ENCODE measurements at regions not wholly inside any gene's neighbourhood (a gene's known extent, or its start where the extent isn't known, plus 50 kb on each side); places are given as distances from the start of the nearest gene placed in this dataset.

GRCh38 chr9:115241641-115242040 is 123.7 kb upstream of the TNC start:
- Histone ChIP-seq H3K23ac (ENCODE audit: low read length) (no peak overlapping the region), H3K27me3 (ENCODE audit: insufficient read depth, low read length, poor library complexity) (no peaks in the 10 kb centered on the region), H3K4me2 (ENCODE audit: low read length) (no peak overlapping the region), H3K4ac (ENCODE audit: low read depth, low read length) (no peak overlapping the region), H2BK15ac (replicated peaks; ENCODE audit: low read depth) (no peak overlapping the region), H3K4me1 (ENCODE audit: control insufficient read depth, low read depth, low read length) (peaks cover 2% of the 10 kb centered on the region), H4K8ac (ENCODE audit: low read depth, low read length) (no peak overlapping the region), H3K36me3 (ENCODE audit: control insufficient read depth, insufficient read depth, low read length) (no peaks in the 10 kb centered on the region), H3K9ac (ENCODE audit: low read length) (no peak overlapping the region), H3K79me2 (ENCODE audit: control insufficient read depth, insufficient read depth, low read length) (no peaks in the 10 kb centered on the region), H3K79me1 (ENCODE audit: low read length) (no peaks in the 10 kb centered on the region), H2BK5ac (ENCODE audit: low read length) (no peak overlapping the region), H4K5ac (ENCODE audit: low read length) (no peak overlapping the region), H2BK120ac (ENCODE audit: low read depth, low read length) (no peak overlapping the region), H3K27ac (ENCODE audit: low read depth, low read length) (no peak overlapping the region), H3K18ac (ENCODE audit: low read length) (no peak overlapping the region), H3K56ac (ENCODE audit: low read length) (no peak overlapping the region), H2AK5ac (ENCODE audit: low read length) (no peak overlapping the region), H3K4me3 (ENCODE audit: low read length) (no peak overlapping the region)
- no peak for DNase-seq
- WGBS (ENCODE audit: extremely low coverage, insufficient coverage, low lambda C conversion rate) = no CpG with 5 or more reads among the region's 2 CpGs

DNA sequence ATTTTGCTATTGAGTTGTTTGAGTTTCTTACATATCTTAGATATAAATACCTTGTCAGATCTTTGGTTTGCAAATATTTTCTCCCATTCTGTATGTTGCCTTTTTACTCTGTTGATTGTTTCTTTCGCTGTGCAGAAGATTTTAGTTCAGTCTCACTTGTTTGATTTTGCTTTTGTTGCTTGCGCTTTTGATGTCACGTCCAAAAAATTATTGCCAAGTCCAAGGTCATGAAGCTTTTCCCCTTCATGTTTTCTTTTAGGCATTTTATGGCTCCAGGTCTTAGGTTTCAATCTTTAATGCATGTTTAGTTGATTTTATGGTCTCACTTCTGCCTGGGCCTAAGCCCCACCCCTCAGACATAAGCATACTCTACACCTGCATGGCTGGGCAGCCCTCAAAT is 131.5 kb upstream of the TNC start:
- H3K36me3 ChIP-seq (ENCODE audit: control insufficient read depth, insufficient read depth, low read length) = no peaks in the 10 kb centered on the region
- WGBS (ENCODE audit: extremely low coverage, insufficient coverage, low lambda C conversion rate) = no CpG with 5 or more reads among the region's 3 CpGs
- H4K8ac ChIP-seq (ENCODE audit: low read depth, low read length) = no peak overlapping the region
- H3K79me1 ChIP-seq (ENCODE audit: low read length) = no peaks in the 10 kb centered on the region
- H2BK120ac ChIP-seq (ENCODE audit: low read depth, low read length) = no peak overlapping the region
- no peak overlapping the region for H3K9ac ChIP-seq (ENCODE audit: low read length)
- H2BK15ac ChIP-seq (replicated peaks; ENCODE audit: low read depth) = no peak overlapping the region
- H4K5ac ChIP-seq (ENCODE audit: low read length) = no peak overlapping the region
- no peak overlapping the region for H3K18ac ChIP-seq (ENCODE audit: low read length)
- H3K27ac ChIP-seq (ENCODE audit: low read depth, low read length) = no peak overlapping the region
- no peaks in the 10 kb centered on the region for H3K4me1 ChIP-seq (ENCODE audit: control insufficient read depth, low read depth, low read length)
- H3K4ac ChIP-seq (ENCODE audit: low read depth, low read length) = no peak overlapping the region
- no peaks in the 10 kb centered on the region for H3K79me2 ChIP-seq (ENCODE audit: control insufficient read depth, insufficient read depth, low read length)
- H3K4me2 ChIP-seq (ENCODE audit: low read length) = no peak overlapping the region
- DNase-seq = no peak
- no peak overlapping the region for H2BK5ac ChIP-seq (ENCODE audit: low read length)
- H3K23ac ChIP-seq (ENCODE audit: low read length) = no peak overlapping the region
- no peak overlapping the region for H3K4me3 ChIP-seq (ENCODE audit: low read length)
- no peaks in the 10 kb centered on the region for H3K27me3 ChIP-seq (ENCODE audit: insufficient read depth, low read length, poor library complexity)
- no peak overlapping the region for H2AK5ac ChIP-seq (ENCODE audit: low read length)
- no peak overlapping the region for H3K56ac ChIP-seq (ENCODE audit: low read length)

DNA sequence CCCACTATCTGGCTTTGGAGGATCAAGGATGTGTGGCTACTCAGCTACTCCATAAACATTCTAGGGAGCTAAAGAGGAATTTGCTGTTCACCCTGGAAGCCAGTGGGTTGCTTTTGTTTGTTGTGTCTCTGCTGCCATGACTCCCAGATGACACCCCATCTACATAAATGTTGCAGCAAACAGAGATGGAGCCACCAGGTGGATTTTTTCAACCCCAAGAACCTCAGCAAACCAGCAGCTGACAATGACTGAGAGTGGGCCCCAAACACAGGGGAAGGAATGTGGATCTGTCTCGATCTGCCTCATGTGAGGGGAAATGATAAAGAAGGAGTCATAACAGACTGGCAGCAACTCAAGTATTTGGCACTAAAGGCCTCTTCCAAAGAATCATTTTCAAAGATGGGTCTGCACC is 132.7 kb upstream of the TNC start:
- no peaks in the 10 kb centered on the region for H3K27me3 ChIP-seq (ENCODE audit: insufficient read depth, low read length, poor library complexity)
- no peak overlapping the region for H3K9ac ChIP-seq (ENCODE audit: low read length)
- H3K79me2 ChIP-seq (ENCODE audit: control insufficient read depth, insufficient read depth, low read length) = no peaks in the 10 kb centered on the region
- H3K4me2 ChIP-seq (ENCODE audit: low read length) = no peak overlapping the region
- no peak overlapping the region for H2BK5ac ChIP-seq (ENCODE audit: low read length)
- H3K4me1 ChIP-seq (ENCODE audit: control insufficient read depth, low read depth, low read length) = no peaks in the 10 kb centered on the region
- DNase-seq = peak; percentile 80
- H3K79me1 ChIP-seq (ENCODE audit: low read length) = no peaks in the 10 kb centered on the region
- no peak overlapping the region for H2BK120ac ChIP-seq (ENCODE audit: low read depth, low read length)
- no peak overlapping the region for H2BK15ac ChIP-seq (replicated peaks; ENCODE audit: low read depth)
- H3K27ac ChIP-seq (ENCODE audit: low read depth, low read length) = no peak overlapping the region
- H3K23ac ChIP-seq (ENCODE audit: low read length) = no peak overlapping the region
- H4K5ac ChIP-seq (ENCODE audit: low read length) = no peak overlapping the region
- H3K36me3 ChIP-seq (ENCODE audit: control insufficient read depth, insufficient read depth, low read length) = no peaks in the 10 kb centered on the region
- no peak overlapping the region for H3K4ac ChIP-seq (ENCODE audit: low read depth, low read length)
- no peak overlapping the region for H4K8ac ChIP-seq (ENCODE audit: low read depth, low read length)
- H3K56ac ChIP-seq (ENCODE audit: low read length) = no peak overlapping the region
- no peak overlapping the region for H3K18ac ChIP-seq (ENCODE audit: low read length)
- H2AK5ac ChIP-seq (ENCODE audit: low read length) = no peak overlapping the region
- no CpG with 5 or more reads among the region's 1 CpG for WGBS (ENCODE audit: extremely low coverage, insufficient coverage, low lambda C conversion rate)
- H3K4me3 ChIP-seq (ENCODE audit: low read length) = no peak overlapping the region

- no CpG with 5 or more reads among the region's 5 CpGs for WGBS (ENCODE audit: extremely low coverage, insufficient coverage, low lambda C conversion rate)
- H4K8ac ChIP-seq (ENCODE audit: low read depth, low read length) = no peak overlapping the region
- no peak overlapping the region for H3K27ac ChIP-seq (ENCODE audit: low read depth, low read length)
Measured at GRCh38 chr9:115254287-115255180, 136.6 kb upstream of the TNC start.

DNA sequence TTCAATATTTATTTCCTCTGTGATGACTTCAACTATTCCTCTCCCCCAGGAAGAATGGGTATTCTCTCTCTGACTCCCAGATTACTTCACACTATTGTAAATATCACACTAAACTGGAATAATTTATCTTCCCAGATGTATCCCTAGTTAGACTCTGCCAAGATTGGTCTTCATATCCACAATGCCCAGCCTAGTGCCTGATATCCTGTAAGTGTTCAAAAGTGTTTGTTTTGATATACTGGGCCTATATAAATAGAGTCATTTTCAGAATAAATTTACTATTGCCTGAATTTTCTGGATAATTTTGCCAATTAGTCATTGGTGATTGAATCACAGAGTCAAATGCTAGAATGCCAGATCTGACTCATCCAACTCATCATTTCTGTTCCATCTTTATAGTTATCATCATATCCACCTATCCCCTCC is 143.7 kb upstream of the TNC start:
- H2BK5ac ChIP-seq (ENCODE audit: low read length) = no peak overlapping the region
- H4K8ac ChIP-seq (ENCODE audit: low read depth, low read length) = no peak overlapping the region
- H3K79me2 ChIP-seq (ENCODE audit: control insufficient read depth, insufficient read depth, low read length) = no peaks in the 10 kb centered on the region
- no peak overlapping the region for H3K4ac ChIP-seq (ENCODE audit: low read depth, low read length)
- H3K18ac ChIP-seq (ENCODE audit: low read length) = no peak overlapping the region
- H3K56ac ChIP-seq (ENCODE audit: low read length) = no peak overlapping the region
- H3K27me3 ChIP-seq (ENCODE audit: insufficient read depth, low read length, poor library complexity) = no peaks in the 10 kb centered on the region
- H3K4me3 ChIP-seq (ENCODE audit: low read length) = no peak overlapping the region
- H3K4me2 ChIP-seq (ENCODE audit: low read length) = no peak overlapping the region
- no peaks in the 10 kb centered on the region for H3K79me1 ChIP-seq (ENCODE audit: low read length)
- H3K9ac ChIP-seq (ENCODE audit: low read length) = no peak overlapping the region
- H2BK15ac ChIP-seq (replicated peaks; ENCODE audit: low read depth) = no peak overlapping the region
- H3K27ac ChIP-seq (ENCODE audit: low read depth, low read length) = no peak overlapping the region
- no peak overlapping the region for H2BK120ac ChIP-seq (ENCODE audit: low read depth, low read length)
- H3K23ac ChIP-seq (ENCODE audit: low read length) = no peak overlapping the region
- H2AK5ac ChIP-seq (ENCODE audit: low read length) = no peak overlapping the region
- no peak for DNase-seq
- H3K4me1 ChIP-seq (ENCODE audit: control insufficient read depth, low read depth, low read length) = no peaks in the 10 kb centered on the region
- H4K5ac ChIP-seq (ENCODE audit: low read length) = no peak overlapping the region
- no peaks in the 10 kb centered on the region for H3K36me3 ChIP-seq (ENCODE audit: control insufficient read depth, insufficient read depth, low read length)

More at GRCh38 chr9:115254287-115255180, 136.6 kb upstream of the TNC start:
- no peak overlapping the region for H3K23ac ChIP-seq (ENCODE audit: low read length)
- H3K9ac ChIP-seq (ENCODE audit: low read length) = no peak overlapping the region
- no peak for DNase-seq
- H3K79me1 ChIP-seq (ENCODE audit: low read length) = no peaks in the 10 kb centered on the region
- H2BK15ac ChIP-seq (replicated peaks; ENCODE audit: low read depth) = no peak overlapping the region
- no peak overlapping the region for H3K4me3 ChIP-seq (ENCODE audit: low read length)
- no peak overlapping the region for H3K4me2 ChIP-seq (ENCODE audit: low read length)
- H2BK5ac ChIP-seq (ENCODE audit: low read length) = no peak overlapping the region
- no peak overlapping the region for H3K4ac ChIP-seq (ENCODE audit: low read depth, low read length)
- no peak overlapping the region for H2BK120ac ChIP-seq (ENCODE audit: low read depth, low read length)
- H3K27me3 ChIP-seq (ENCODE audit: insufficient read depth, low read length, poor library complexity) = no peaks in the 10 kb centered on the region
- no peak overlapping the region for H2AK5ac ChIP-seq (ENCODE audit: low read length)
- H3K4me1 ChIP-seq (ENCODE audit: control insufficient read depth, low read depth, low read length) = no peaks in the 10 kb centered on the region
- H3K18ac ChIP-seq (ENCODE audit: low read length) = no peak overlapping the region
- no peaks in the 10 kb centered on the region for H3K79me2 ChIP-seq (ENCODE audit: control insufficient read depth, insufficient read depth, low read length)
- no peak overlapping the region for H3K56ac ChIP-seq (ENCODE audit: low read length)
- no peak overlapping the region for H4K5ac ChIP-seq (ENCODE audit: low read length)
- no peaks in the 10 kb centered on the region for H3K36me3 ChIP-seq (ENCODE audit: control insufficient read depth, insufficient read depth, low read length)

DNA sequence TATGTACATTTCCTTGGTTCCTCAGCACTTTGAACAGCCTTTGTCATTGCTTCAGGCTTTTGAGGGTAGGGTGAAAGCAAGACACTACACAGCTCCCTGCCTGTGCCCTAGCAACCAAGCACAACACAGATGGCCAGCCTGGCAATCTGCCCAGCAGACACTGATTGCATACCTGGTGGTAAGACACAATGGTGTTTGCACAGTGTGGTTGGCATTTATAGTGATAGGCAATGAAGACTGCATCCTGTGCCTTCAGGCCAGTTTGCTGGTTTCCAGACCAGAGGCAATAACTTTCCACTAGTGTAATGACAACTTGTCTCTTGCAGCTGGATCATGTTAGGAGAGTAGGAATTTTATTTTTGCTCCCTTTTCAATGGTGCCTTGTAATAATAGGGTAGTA is 144.5 kb upstream of the TNC start:
- Histone ChIP-seq H2AK5ac (ENCODE audit: low read length) (no peak overlapping the region), H3K27ac (ENCODE audit: low read depth, low read length) (no peak overlapping the region), H2BK120ac (ENCODE audit: low read depth, low read length) (no peak overlapping the region), H3K27me3 (ENCODE audit: insufficient read depth, low read length, poor library complexity) (no peaks in the 10 kb centered on the region), H3K56ac (ENCODE audit: low read length) (no peak overlapping the region), H4K8ac (ENCODE audit: low read depth, low read length) (no peak overlapping the region), H3K79me2 (ENCODE audit: control insufficient read depth, insufficient read depth, low read length) (no peaks in the 10 kb centered on the region), H3K18ac (ENCODE audit: low read length) (no peak overlapping the region), H3K79me1 (ENCODE audit: low read length) (no peaks in the 10 kb centered on the region), H3K4ac (ENCODE audit: low read depth, low read length) (no peak overlapping the region), H2BK5ac (ENCODE audit: low read length) (no peak overlapping the region), H3K4me3 (ENCODE audit: low read length) (no peak overlapping the region), H2BK15ac (replicated peaks; ENCODE audit: low read depth) (no peak overlapping the region), H3K23ac (ENCODE audit: low read length) (no peak overlapping the region), H3K4me1 (ENCODE audit: control insufficient read depth, low read depth, low read length) (no peaks in the 10 kb centered on the region), H3K9ac (ENCODE audit: low read length) (no peak overlapping the region), H3K36me3 (ENCODE audit: control insufficient read depth, insufficient read depth, low read length) (no peaks in the 10 kb centered on the region), H4K5ac (ENCODE audit: low read length) (no peak overlapping the region), H3K4me2 (ENCODE audit: low read length) (no peak overlapping the region)
- peak; percentile 29 for DNase-seq
